Spleen (tissue), 7 donors: ENCODE measurements at regions not wholly inside any gene's neighbourhood (a gene's known extent, or its start where the extent isn't known, plus 50 kb on each side); places are given as distances from the start of the nearest gene placed in this dataset.
"Not testable (repeated sequence)": the region's sequence is repeated elsewhere in the genome, so short reads cannot be mapped to it uniquely, and the experiment has no call there.

ENCODE experiments used
- POLR2A ChIP-seq, 3 donors: fragments of 450-650 bp; IDR thresholded peaks; one replicate each; pipeline ENCODE4 v1.5.1; 2017; ENCODE audit warnings: antibody characterized with exemption in 3 of 3, mild to moderate bottlenecking in 1 of 3
- POLR2AphosphoS5 ChIP-seq, 3 donors: sonication (generic); formaldehyde crosslinking; IDR thresholded peaks; one replicate each; pipeline ENCODE4 v1.5.1; 2017; ENCODE audit warnings: antibody characterized with exemption in 3 of 3
- TF ChIP-seq, protein P1 (sequence below), 11 experiments: fragments of 200-600 bp in 7 of 11; fragments of 450-650 bp in 4 of 11; sonication (generic) in 4 of 11; IDR thresholded peaks in 8 of 11; conservative IDR thresholded peaks in 3 of 11; 1 replicate in 7 of 11; 2 replicates in 4 of 11; pipeline versions ENCODE4 v1.4.0 to v1.8.0; 2016 to 2021; ENCODE audit warnings: antibody characterized with exemption in 11 of 11, inconsistent platforms in 4 of 11, mild to moderate bottlenecking in 1 of 11
- donor health status: DM: no; HTN: no; CAD: no; lungs with moderate emphysema.
- donor health status: DM: no; HTN: no; CAD: no.
- donor health status: DM: no; HTN: no; CAD: no.

DNA sequence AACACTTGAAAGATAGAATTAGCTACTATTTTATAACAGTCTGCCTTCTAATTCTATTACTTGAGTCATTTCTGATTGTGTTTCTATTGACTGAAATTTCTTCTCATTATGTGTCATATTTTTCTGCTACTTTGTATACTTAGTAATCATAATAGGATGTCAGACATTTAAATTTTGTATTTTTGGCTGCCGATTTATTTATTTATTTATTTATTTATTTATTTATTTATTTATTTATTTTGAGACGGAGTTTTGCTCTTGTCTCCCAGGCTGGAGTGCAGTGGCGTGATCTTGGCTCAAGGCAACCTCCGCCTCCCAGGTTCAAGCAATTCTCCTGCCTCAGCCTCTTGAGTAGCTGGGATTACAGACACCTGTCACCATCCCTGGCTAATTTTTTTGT lies 1119.0 kb upstream of the CITED2 start:
- not testable (repeated sequence) for TF ChIP-seq POLR2A, POLR2AphosphoS5 (IDR thresholded peaks at IDR 0.05)
- TF ChIP-seq, protein P1, sequence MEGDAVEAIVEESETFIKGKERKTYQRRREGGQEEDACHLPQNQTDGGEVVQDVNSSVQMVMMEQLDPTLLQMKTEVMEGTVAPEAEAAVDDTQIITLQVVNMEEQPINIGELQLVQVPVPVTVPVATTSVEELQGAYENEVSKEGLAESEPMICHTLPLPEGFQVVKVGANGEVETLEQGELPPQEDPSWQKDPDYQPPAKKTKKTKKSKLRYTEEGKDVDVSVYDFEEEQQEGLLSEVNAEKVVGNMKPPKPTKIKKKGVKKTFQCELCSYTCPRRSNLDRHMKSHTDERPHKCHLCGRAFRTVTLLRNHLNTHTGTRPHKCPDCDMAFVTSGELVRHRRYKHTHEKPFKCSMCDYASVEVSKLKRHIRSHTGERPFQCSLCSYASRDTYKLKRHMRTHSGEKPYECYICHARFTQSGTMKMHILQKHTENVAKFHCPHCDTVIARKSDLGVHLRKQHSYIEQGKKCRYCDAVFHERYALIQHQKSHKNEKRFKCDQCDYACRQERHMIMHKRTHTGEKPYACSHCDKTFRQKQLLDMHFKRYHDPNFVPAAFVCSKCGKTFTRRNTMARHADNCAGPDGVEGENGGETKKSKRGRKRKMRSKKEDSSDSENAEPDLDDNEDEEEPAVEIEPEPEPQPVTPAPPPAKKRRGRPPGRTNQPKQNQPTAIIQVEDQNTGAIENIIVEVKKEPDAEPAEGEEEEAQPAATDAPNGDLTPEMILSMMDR (IDR thresholded peaks at IDR 0.05 in 8 of 11, conservative IDR thresholded peaks at IDR 0.05 in 3 of 11): not testable (repeated sequence)
